ACHN (cell line): ENCODE measurements at regions not wholly inside any gene's neighbourhood (a gene's known extent, or its start where the extent isn't known, plus 50 kb on each side); places are given as distances from the start of the nearest gene placed in this dataset.
"Not testable (repeated sequence)": the region's sequence is repeated elsewhere in the genome, so short reads cannot be mapped to it uniquely, and the experiment has no call there.

Experiments used
- DNase-seq: peaks from one replicate; pipeline ENCODE4 v3.0.0-alpha.2; 2015
- in situ Hi-C: cut with HindIII; loops from 2 replicates; pipeline ENCODE4 v1.10.0; 2017; ENCODE audit warnings: low sequenced_read_pairs, low pct_ligation_motif_present, low pct_unique_long_range_greater_than_20kb

DNA sequence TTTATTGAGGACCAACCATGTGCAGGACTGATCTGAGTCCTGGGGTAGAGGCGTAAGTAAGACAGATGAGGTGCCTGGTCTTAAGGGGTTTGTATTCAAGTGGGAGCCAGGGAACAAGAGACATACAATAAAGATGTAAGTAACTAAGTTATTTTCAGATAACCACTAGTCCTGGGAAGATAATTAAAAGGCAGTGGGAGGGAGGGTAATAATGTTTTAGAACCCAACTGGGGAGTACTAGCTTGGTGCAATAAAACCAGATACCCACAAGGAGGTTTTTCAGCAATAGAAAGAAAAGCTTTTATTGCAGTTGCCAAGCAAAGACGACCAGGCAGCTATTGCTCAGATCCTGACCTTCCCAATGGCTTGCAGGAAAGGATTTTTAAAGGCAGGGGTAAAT lies 893.7 kb downstream of the UQCRFS1 start:
- DNase-seq: no peak
- in situ Hi-C loops: no loop called here

DNA sequence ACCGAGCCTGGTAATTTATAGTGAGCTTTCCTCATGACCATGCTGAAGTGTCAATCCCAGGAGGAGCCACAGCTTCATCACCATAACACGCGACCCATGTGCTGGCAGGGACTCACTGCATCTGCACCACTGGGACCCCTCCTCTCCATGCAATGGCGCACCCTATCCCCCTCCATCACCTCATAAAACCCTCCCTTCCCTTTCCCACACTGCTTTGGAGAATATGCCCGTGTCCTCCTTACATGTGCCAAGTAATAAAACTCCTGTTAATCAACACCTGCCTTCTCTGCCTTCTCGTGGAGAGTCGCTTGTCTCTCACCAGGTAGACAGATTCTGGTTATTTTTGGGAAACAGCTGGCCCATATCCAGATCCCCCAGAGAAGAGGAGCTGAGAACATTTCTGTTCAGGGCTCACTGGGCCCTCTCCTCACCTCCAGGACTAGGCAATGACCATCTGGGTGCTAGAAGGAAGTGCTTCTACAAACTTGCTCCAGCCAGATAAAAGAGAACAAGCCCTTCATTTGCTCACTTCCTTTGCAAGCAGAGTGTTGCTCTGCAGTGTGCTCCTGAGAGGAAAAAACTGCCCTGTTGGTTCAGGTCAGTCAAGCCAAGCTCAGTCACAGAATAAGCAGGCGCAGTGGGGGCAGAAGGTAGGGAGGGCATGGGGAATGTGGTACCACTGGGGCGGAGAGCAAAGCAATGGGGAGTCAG lies 894.3 kb downstream of the UQCRFS1 start:
- in situ Hi-C loops: no loop called here
- DNase-seq: no peak

DNA sequence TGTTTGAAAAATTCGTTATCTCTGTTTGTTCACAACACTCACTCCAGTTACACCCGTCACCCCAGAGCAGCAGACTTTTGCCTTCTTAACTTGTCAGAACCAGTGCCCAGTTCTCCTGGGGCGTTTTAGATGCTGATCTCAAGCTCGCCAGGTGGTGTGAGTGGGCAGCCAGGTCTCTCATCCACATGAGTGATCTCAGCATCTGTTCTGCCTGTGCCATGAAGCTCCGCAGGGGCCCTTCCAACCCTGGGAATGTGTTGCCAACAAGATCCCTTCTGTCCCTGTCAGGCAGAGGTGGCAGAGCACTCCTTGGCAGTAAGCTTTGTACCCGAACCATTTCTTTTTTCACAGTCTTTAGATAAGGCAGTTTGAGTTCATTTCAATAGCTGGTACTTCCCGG lies 896.5 kb downstream of the UQCRFS1 start:
- in situ Hi-C loops: no loop called here
- no peak for DNase-seq

DNA sequence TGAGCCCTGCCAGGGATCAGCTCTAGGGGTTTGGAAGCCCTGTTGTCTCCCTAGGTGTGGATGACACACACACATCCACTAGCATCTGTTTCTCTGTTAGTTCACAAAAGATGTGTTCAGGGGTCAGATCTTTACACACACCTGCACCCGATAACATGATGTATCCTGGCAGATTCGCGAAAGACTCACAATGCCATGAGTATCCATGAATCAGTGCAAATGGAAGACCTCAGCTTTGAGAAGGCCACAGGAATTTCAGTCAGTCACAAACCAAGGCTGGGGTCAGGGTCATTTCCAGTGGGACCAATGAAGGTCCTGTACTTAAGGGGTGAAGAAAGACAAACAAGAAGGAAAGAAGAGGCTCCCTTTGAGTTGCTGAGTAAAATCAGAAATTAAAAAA lies 898.2 kb downstream of the UQCRFS1 start:
- DNase-seq: no peak
- in situ Hi-C loops: no loop called here

DNA sequence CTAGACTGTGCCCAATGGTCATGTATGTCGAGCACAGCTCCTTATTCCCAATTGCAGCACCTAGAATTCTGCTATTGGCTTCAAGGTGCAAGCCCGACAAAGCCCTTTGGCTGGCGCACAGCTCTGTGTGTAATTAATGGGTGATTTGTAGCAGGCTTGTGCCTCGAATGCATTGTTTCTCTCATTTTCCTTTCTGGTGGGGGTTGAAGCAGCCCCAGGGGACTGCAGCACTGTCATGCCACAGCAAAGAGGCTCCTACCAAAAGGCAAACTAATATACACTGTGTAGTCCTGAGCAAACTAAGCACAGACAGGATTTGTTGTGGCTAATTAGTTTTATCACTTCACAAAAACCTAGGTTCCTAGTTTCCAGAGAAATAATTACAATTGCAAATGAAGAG lies 898.7 kb downstream of the UQCRFS1 start:
- in situ Hi-C loops: no loop called here
- no peak for DNase-seq

DNA sequence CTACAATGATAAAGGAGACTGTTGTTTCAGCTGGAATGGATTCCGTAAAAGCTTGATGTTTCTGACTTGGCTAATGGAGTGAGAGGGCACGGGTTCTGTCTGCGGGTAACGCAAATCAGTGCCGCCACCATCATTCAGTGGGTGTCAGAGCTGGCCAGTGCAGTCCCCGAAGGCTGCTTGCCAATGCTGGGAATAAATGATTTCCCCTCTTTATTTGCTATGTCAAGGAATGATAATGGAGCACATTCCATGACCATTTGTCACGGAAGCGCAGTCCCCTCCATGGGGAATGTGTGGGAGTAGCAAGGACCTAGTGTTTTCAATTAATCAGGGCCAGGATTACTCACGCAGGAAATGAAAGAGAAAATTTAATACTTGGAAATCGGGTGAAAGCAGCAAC lies 899.3 kb downstream of the UQCRFS1 start:
- DNase-seq: peak; percentile 42
- in situ Hi-C loops: no loop called here

DNA sequence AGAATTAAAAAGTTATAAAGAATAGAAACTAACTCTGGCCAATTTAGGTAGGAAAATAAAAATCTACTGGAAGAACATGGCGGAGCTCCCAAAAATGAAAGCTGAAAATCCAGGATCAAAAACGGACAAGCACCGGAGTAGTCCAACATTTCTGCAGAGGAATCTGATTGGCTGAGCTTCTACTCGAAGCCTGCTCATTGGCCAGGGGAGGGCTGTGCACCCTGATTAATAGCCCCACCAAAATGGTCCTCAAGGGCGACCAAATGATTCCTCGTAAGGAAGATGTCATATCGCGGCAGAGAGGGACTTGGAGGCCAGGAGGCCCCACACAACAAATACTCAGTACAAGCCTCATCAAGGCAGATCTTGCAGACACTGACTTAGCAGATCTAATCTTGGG lies 900.7 kb downstream of the UQCRFS1 start:
- in situ Hi-C loops: no loop called here
- no peak for DNase-seq

DNA sequence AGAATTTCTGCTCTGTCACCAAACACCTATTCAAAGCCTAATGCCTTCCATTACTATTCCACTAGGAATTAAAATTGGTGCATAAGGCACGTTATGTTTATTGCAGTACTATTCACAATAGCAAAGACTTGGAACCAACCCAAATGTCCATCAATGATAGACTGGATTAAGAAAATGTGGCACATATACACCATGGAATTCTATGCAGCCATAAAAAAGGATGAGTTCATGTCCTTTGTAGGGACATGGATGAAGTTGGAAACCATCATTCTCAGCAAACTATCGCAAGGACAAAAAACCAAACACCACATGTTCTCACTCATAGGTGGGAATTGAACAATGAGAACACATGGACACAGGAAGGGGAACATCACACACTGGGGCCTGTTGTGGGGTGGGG lies 902.1 kb downstream of the UQCRFS1 start:
- in situ Hi-C loops, DNase-seq: not testable (repeated sequence)

DNA sequence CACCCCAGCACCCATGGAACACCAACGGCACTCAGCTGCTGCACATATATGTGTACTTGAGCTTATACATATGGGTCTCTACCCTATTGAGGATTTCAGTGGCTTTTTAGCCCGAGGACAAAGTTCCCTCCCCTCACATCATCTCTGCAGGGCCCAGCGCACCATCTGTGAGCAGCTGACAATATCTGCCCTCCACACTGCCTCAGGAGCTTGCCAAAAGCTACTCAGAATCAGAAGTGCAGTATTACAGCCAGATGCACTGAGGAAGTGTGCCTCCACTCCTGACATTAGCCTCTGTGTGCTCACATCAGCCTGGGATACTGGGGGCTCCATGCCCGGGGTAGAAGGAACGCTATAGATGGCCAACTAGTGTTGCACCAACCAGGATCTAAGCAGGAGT lies 903.9 kb downstream of the UQCRFS1 start:
- no peak for DNase-seq
- in situ Hi-C loops: no loop called here

DNA sequence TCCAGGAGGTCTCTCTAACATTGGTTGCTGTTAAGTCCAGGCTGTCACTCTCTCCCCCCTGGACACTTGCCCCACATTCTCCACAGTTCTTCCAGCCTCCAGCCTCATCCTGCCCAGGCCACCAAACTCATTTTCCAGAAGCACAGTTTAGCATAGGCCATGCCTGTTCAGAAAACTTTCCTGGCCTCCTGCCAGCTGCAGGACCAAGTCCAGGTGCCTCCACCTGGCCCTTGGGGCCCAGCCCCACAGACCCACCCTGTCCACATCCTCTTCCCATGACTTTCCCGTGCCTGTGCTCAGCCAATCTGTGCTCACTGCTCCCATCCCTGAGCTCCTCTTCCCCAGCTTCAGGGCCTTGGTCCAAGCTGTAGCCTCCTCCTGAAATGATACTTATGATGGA lies 905.0 kb downstream of the UQCRFS1 start:
- in situ Hi-C loops: no loop called here
- DNase-seq: no peak

DNA sequence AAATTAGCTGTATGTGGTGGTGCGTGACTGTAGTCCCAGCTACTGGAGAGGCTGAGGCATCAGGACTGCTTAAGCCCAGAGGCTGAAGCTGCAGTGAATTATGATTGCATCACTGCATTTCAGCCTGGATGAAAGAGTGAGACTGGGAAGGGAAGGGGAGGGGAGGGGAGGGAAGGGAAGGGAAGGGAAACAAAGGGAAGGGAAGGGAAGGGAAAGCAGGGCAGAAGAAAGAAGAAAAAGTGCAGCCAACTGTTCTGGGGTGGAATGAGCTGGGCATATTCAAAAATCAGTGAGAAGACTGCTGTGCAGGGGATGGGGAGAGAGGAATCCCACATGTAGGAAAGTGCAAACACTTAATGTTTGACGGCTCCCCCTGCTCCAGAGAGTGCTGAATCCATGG lies 905.5 kb downstream of the UQCRFS1 start:
- no peak for DNase-seq
- in situ Hi-C loops: no loop called here

DNA sequence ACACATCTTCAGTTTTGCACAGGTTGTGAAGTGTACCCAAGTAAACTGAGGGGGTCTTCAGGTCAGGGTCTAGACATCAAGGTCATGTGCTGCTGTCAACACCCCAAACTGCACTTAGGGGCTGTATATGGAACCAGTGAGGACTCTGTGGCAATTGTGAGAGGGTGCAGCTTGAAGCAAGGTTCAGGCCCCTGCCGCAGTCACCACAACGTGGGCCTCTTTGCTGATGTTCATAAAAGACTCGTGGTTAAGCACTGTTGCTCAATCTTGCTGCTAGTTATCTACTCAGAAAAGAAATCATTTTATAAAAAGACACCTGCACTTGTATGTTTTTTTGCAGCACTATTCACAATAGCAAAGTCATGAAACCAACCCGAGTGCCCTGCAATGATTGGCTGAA lies 907.4 kb downstream of the UQCRFS1 start:
- DNase-seq: no peak
- in situ Hi-C loops: no loop called here

DNA sequence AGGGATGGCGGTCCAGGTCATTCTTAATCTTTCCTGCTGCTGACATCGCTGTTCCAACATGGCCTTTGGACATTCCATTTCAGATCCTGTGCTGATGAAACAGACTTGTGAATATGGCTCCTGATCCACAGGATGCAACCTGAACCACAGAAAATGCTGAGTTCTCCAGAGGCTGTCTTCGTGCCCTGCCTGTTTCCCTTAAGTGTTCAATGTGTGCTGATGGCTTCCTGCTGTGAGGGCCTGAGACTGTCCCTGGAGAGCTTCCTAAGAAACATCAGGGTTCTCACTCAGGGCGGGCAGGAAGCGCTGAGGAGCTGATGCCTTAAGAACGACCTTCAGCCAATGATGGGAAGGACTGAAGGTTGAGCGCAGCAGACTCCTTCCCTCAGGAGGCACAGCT lies 909.4 kb downstream of the UQCRFS1 start:
- in situ Hi-C loops: no loop called here
- DNase-seq: no peak

DNA sequence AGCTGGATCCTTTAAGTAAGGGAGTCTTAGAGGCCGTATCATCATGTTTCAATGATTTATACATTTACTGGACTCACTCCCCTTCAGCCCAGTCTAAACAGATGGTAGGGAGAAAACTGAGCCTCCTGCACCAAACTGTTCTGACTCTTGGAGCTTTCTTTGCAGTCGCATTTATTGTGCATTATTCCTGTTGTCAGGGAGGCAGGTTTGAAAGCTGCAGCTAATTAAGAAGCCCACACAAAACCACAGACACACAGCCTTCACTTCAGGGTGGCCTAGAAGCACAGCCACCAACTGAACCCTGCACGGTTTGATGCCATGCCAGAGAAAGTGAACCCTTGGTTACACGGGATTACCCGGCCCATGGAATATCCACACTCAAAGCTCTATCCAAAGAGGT lies 911.0 kb downstream of the UQCRFS1 start:
- in situ Hi-C loops: no loop called here
- DNase-seq: no peak

DNA sequence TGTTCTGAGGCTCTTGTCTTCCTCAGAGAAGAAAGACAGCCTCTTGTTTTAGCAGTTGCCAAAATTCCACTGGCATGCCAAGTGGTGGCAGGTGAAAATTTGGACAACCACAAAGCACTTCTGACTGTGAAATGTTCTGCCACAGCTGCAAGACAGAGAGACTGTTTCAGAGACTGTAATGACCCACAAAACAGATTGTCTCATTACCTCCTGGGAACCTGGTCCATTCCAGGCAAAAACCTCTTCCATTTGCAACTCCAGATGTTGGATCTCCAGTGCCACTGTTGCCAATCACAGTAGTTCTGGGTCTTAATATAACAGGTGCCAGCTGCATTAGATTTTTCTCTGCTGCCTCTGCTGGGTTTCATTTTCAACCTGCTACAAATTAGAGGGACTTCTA lies 911.5 kb downstream of the UQCRFS1 start:
- in situ Hi-C loops: no loop called here

DNA sequence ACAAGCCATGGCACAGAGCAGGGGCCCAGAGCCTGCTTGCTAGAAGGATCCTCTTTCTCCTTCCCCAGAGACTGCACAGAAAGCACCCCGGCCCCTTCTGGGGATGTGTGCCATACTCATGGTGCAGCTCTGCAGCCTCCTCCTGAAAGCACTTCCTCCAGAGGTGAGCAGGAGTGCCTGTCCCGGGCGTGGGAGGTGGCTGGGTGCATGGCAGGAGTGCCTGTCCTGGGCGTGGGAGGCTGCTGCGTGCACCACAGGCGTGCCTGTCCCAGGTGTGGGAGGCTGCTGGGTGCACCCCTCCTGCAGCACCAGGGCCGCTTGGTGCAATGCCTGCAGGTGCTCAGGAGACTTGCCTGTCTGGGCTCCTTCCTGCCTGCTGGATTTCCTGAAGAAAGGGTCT lies 913.3 kb downstream of the UQCRFS1 start:
- no peak for DNase-seq
- in situ Hi-C loops: no loop called here

More for the DNA sequence above, 911.5 kb downstream of the UQCRFS1 start:
- no peak for DNase-seq

DNA sequence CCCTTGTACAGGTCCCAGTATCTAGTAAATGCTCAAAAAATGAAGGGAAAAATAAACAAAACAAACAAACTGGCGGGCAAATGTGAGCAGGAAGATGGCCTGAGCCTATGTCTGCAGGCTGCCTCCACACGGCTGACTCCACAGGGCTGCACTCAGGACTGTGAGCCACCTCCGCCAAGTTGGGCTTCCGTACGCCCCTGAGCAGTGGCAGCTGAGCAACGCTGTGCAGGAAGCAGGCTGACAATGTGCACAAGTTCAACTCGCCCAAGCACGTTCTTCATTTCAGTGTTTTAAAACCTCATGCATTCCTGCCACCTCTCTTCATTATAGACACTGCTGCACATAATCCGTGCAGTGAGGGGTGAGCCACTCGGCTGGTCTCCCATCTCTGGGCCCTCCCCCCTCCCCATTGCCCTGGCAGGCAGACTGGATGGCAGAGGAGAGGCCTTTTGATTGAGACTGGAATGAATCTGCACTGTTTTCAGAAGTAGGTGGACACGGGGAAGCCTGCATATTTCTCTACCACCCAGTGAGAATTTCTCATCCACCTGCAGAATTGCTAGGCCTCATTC lies 915.3 kb downstream of the UQCRFS1 start:
- no peak for DNase-seq
- in situ Hi-C loops: no loop called here

DNA sequence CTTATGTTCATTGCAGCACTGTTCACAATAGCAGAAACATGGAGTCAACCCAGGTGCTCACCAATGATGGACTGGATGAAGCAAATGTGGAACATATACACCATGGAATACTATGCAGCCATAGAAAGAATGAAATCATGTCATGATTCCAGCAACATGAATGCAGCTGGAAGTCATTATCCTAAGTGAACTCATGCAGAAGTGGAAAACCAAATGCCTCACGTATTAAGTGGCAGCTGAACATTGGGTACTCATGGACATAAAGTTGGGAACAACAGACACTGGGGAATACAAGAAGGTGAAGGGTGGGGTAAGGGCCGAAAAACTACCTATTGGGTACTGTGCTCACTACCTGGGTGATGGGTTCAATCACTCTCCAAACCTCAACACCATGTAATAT lies 915.9 kb downstream of the UQCRFS1 start:
- DNase-seq: no peak
- in situ Hi-C loops: no loop called here

DNA sequence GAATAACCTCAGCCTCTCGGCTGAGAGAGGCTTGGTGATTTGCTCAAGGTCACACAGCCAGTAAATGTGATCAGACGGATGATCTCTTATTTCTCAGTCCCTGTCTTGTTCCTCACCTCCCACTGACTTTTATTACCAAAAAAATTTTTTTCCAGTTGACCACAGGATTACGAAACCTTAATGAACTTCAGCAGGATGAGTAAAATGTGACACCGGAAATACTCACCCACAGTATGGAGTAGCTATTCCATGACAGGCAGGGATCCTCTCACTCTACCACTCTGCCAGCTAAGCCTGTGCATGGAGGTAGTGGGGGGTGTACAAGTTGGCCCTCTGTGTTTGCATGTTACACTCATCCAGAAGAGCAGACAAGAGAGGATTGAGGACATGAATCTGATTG lies 916.4 kb downstream of the UQCRFS1 start:
- no peak for DNase-seq
- in situ Hi-C loops: no loop called here

DNA sequence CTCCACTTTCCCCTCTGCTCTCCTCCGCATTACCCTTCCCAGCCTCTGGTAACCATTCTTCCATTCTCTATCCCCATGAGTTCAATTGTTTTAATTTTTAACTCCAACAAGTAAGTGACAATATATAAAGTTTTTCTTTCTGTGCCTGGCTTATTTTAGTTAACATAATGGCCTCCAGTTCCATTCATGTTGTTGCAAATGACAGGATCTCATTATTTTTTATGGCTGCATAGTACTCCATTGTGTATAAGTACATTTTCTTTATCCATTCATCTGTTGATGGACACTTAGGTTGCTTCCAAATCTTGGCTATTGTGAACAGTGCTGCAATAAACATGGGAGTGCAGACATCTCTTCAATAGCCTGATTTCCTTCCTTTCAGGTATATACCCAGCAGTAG lies 918.0 kb downstream of the UQCRFS1 start:
- DNase-seq, in situ Hi-C loops: not testable (repeated sequence)

DNA sequence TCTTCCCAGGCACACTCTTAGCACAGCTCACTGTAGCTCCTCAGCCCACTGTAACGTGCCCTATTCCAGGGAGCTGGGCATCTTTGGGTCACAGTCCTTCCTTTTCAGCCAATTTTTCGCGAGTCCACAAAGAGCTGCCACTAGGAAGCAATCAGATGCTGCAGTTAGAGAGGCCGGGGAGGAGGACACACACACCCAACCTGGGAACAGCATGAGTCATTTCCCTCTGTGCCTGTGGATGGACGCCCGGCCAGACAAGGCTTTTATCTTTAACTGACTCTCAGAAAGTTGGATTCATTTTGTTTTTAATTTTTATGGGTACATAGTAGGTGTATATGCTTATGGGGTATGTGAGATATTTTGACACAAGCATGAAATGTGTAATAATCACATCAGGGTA lies 918.6 kb downstream of the UQCRFS1 start:
- in situ Hi-C loops: no loop called here
- DNase-seq: no peak
